ENCODE measurements at regions not wholly inside any gene's neighbourhood (a gene's known extent, or its start where the extent isn't known, plus 50 kb on each side); places are given as distances from the start of the nearest gene placed in this dataset.

GRCh38 chr1:177383715-177384114 lies 213.0 kb downstream of the BRINP2 start:
- Histone ChIP-seq H3K4me2 (no peak overlapping the region), H4K20me1 (ENCODE audit: low read depth) (no peaks in the 10 kb centered on the region), H3K27me3 (no peaks in the 10 kb centered on the region), H3K4me3 (no peak overlapping the region), H2AFZ (replicated peaks) (no peak overlapping the region), H3K36me3 (no peaks in the 10 kb centered on the region), H3K27ac (no peak overlapping the region), H3K9me3 (ENCODE audit: low read depth) (no peaks in the 10 kb centered on the region), H3K9ac (no peak overlapping the region), H3F3A (ENCODE audit: low read depth) (no peaks in the 10 kb centered on the region), H3K4me1 (peaks cover 14% of the 10 kb centered on the region), H3K79me2 (ENCODE audit: low read depth) (no peaks in the 10 kb centered on the region)
- Mint-ChIP-seq H3K27ac (no peak overlapping the region), H3K36me3 (no peaks in the 10 kb centered on the region), H3K27me3 (ENCODE audit: insufficient read depth, low read depth) (peaks cover 3% of the 10 kb centered on the region), H3K9me3 (peaks cover 20% of the 10 kb centered on the region), H3K4me1 (peaks cover 16% of the 10 kb centered on the region), H3K4me3 (no peak overlapping the region)
- TF ChIP-seq EZH2 (IDR thresholded peaks at IDR 0.05) (no peak), EZH2phosphoT487 (IDR thresholded peaks at IDR 0.05) (no peak), CTCF (IDR thresholded peaks at IDR 0.05) (no peak)
- DNase-seq (ENCODE audit: low spot score) = no peak

GRCh38 chr1:177377866-177378265 lies 207.1 kb downstream of the BRINP2 start:
- H2AFZ ChIP-seq (replicated peaks) = no peak overlapping the region
- Mint-ChIP-seq H3K36me3 (no peaks in the 10 kb centered on the region), H3K4me1 (no peaks in the 10 kb centered on the region), H3K27me3 (ENCODE audit: insufficient read depth, low read depth) (peaks cover 2% of the 10 kb centered on the region), H3K27ac (no peak overlapping the region), H3K4me3 (no peak overlapping the region), H3K9me3 (peaks cover 29% of the 10 kb centered on the region)
- no peaks in the 10 kb centered on the region for H3K9me3 ChIP-seq (ENCODE audit: low read depth)
- no peak overlapping the region for H3K4me2 ChIP-seq
- no peak overlapping the region for H3K27ac ChIP-seq
- H3K4me3 ChIP-seq = no peak overlapping the region
- DNase-seq (ENCODE audit: low spot score) = no peak
- no peaks in the 10 kb centered on the region for H3K4me1 ChIP-seq
- no peaks in the 10 kb centered on the region for H3K36me3 ChIP-seq
- H3K27me3 ChIP-seq = no peaks in the 10 kb centered on the region
- H3K9ac ChIP-seq = no peak overlapping the region
- H3K79me2 ChIP-seq (ENCODE audit: low read depth) = no peaks in the 10 kb centered on the region
- H4K20me1 ChIP-seq (ENCODE audit: low read depth) = no peaks in the 10 kb centered on the region
- no peaks in the 10 kb centered on the region for H3F3A ChIP-seq (ENCODE audit: low read depth)
- TF ChIP-seq EZH2 (IDR thresholded peaks at IDR 0.05) (no peak), CTCF (IDR thresholded peaks at IDR 0.05) (no peak), EZH2phosphoT487 (IDR thresholded peaks at IDR 0.05) (no peak)

GRCh38 chr1:177368255-177368654 lies 197.5 kb downstream of the BRINP2 start:
- Mint-ChIP-seq H3K9me3 (no peaks in the 10 kb centered on the region), H3K36me3 (no peaks in the 10 kb centered on the region), H3K27me3 (ENCODE audit: insufficient read depth, low read depth) (no peaks in the 10 kb centered on the region), H3K4me1 (no peaks in the 10 kb centered on the region), H3K27ac (no peak overlapping the region), H3K4me3 (no peak overlapping the region)
- H3K4me3 ChIP-seq = no peak overlapping the region
- no peaks in the 10 kb centered on the region for H3K27me3 ChIP-seq
- H3K79me2 ChIP-seq (ENCODE audit: low read depth) = no peaks in the 10 kb centered on the region
- H3K4me2 ChIP-seq = no peak overlapping the region
- H4K20me1 ChIP-seq (ENCODE audit: low read depth) = no peaks in the 10 kb centered on the region
- no peaks in the 10 kb centered on the region for H3K36me3 ChIP-seq
- H3K9ac ChIP-seq = no peak overlapping the region
- DNase-seq (ENCODE audit: low spot score) = no peak
- H3K27ac ChIP-seq = no peak overlapping the region
- TF ChIP-seq EZH2 (IDR thresholded peaks at IDR 0.05) = no peak
- no peak for TF ChIP-seq EZH2phosphoT487 (IDR thresholded peaks at IDR 0.05)
- no peak for TF ChIP-seq CTCF (IDR thresholded peaks at IDR 0.05)
- H2AFZ ChIP-seq (replicated peaks) = no peak overlapping the region
- H3F3A ChIP-seq (ENCODE audit: low read depth) = no peaks in the 10 kb centered on the region
- no peaks in the 10 kb centered on the region for H3K4me1 ChIP-seq
- H3K9me3 ChIP-seq (ENCODE audit: low read depth) = no peaks in the 10 kb centered on the region

- Histone ChIP-seq H3K27ac (no peak overlapping the region), H3K4me3 (no peak overlapping the region), H3K9ac (no peak overlapping the region), H3F3A (ENCODE audit: low read depth) (no peaks in the 10 kb centered on the region), H4K20me1 (ENCODE audit: low read depth) (no peaks in the 10 kb centered on the region), H3K4me1 (no peaks in the 10 kb centered on the region), H3K9me3 (ENCODE audit: low read depth) (no peaks in the 10 kb centered on the region), H3K4me2 (no peak overlapping the region), H3K79me2 (ENCODE audit: low read depth) (no peaks in the 10 kb centered on the region), H3K36me3 (no peaks in the 10 kb centered on the region), H3K27me3 (no peaks in the 10 kb centered on the region), H2AFZ (replicated peaks) (no peak overlapping the region)
- Mint-ChIP-seq H3K36me3 (no peaks in the 10 kb centered on the region), H3K27me3 (ENCODE audit: insufficient read depth, low read depth) (no peaks in the 10 kb centered on the region), H3K27ac (no peak overlapping the region), H3K4me3 (no peak overlapping the region), H3K4me1 (no peaks in the 10 kb centered on the region), H3K9me3 (no peaks in the 10 kb centered on the region)
- DNase-seq (ENCODE audit: low spot score) = no peak
- TF ChIP-seq EZH2 (IDR thresholded peaks at IDR 0.05) = no peak
- TF ChIP-seq EZH2phosphoT487 (IDR thresholded peaks at IDR 0.05) = no peak
- TF ChIP-seq CTCF (IDR thresholded peaks at IDR 0.05) = no peak
These were observed 195.3 kb downstream of the BRINP2 start for GRCh38 chr1:177366091-177366490.
